HEK293T (cell line): ENCODE measurements at regions not wholly inside any gene's neighbourhood (a gene's known extent, or its start where the extent isn't known, plus 50 kb on each side); places are given as distances from the start of the nearest gene placed in this dataset.

ENCODE experiments used
- ARNT ChIP-seq: fragments of 450-650 bp; IDR thresholded peaks from 2 replicates; pipeline ENCODE4 v1.6.1; 2017; ENCODE audit warnings: mild to moderate bottlenecking
- BHLHE40 ChIP-seq: fragments of 450-650 bp; IDR thresholded peaks from 2 replicates; pipeline ENCODE4 v1.6.1; 2016; ENCODE audit warnings: mild to moderate bottlenecking, moderate library complexity, borderline replicate concordance
- ELF4 ChIP-seq: fragments of 450-650 bp; IDR thresholded peaks from 2 replicates; pipeline ENCODE4 v1.6.1; 2017; ENCODE audit warnings: antibody characterized with exemption
- FOXA1 ChIP-seq: fragments of 450-650 bp; IDR thresholded peaks from 2 replicates; pipeline ENCODE4 v1.6.1; 2016; ENCODE audit warnings: mild to moderate bottlenecking
- FOXK2 ChIP-seq: fragments of 450-650 bp; IDR thresholded peaks from 2 replicates; pipeline ENCODE4 v1.6.1; 2016; ENCODE audit warnings: mild to moderate bottlenecking
- FOXM1 ChIP-seq: fragments of 450-650 bp; IDR thresholded peaks from 2 replicates; pipeline ENCODE4 v1.6.1; 2017; ENCODE audit warnings: mild to moderate bottlenecking, borderline replicate concordance
- HDGF ChIP-seq: fragments of 450-650 bp; IDR thresholded peaks from 2 replicates; pipeline ENCODE4 v1.6.1; 2017; ENCODE audit warnings: antibody characterized with exemption, borderline replicate concordance
- PKNOX1 ChIP-seq: fragments of 450-650 bp; IDR thresholded peaks from 2 replicates; pipeline ENCODE4 v1.6.1; 2016
- SP1 ChIP-seq: fragments of 450-650 bp; IDR thresholded peaks from 2 replicates; pipeline ENCODE4 v1.6.1; 2017
- SUZ12 ChIP-seq: fragments of 450-650 bp; IDR thresholded peaks from 2 replicates; pipeline ENCODE4 v1.6.1; 2016; ENCODE audit warnings: mild to moderate bottlenecking
- TARDBP ChIP-seq: fragments of 450-650 bp; IDR thresholded peaks from 2 replicates; pipeline ENCODE4 v1.6.1; 2016

- no peak for TF ChIP-seq SP1
- TF ChIP-seq FOXM1 = no peak
- no peak for TF ChIP-seq FOXK2
- TF ChIP-seq BHLHE40 = no peak
- TF ChIP-seq SUZ12 = no peak
- TF ChIP-seq ELF4 = no peak
- TF ChIP-seq TARDBP = no peak
- TF ChIP-seq ARNT = no peak
- TF ChIP-seq FOXA1 = no peak
- no peak for TF ChIP-seq PKNOX1
- TF ChIP-seq HDGF = no peak
Observed at GRCh38 chr2:198767694-198768093, 690.0 kb downstream of the SATB2 start.
